GM12865 (cell line): ENCODE measurements at regions not wholly inside any gene's neighbourhood (a gene's known extent, or its start where the extent isn't known, plus 50 kb on each side); places are given as distances from the start of the nearest gene placed in this dataset.

Source experiments
- DNase-seq: peaks from one replicate; pipeline ENCODE4 v3.0.0; 2010; ENCODE audit warnings: low read depth
- H3K4me3 ChIP-seq: 2 replicates; pipeline ENCODE4 v1.5.1; 2011; ENCODE audit warnings: mild to moderate bottlenecking, low read depth, low read length, control low read depth
- CTCF ChIP-seq: IDR thresholded peaks from 2 replicates; pipeline ENCODE4 v1.5.1; 2011; ENCODE audit warnings: low read length, control low read depth, low read depth, inconsistent platforms; ENCODE audit not compliant: insufficient read depth; ENCODE audit errors: missing control alignments

GRCh38 chr7:16069998-16070397 lies 351.3 kb downstream of the CRPPA start:
- no peak for TF ChIP-seq CTCF
- H3K4me3 ChIP-seq, result no peak overlapping the region
- DNase-seq, result no peak

GRCh38 chr7:16068183-16068582 lies 353.2 kb downstream of the CRPPA start:
- no peak for DNase-seq
- TF ChIP-seq CTCF, result no peak
- no peak overlapping the region for H3K4me3 ChIP-seq

- no peak overlapping the region for H3K4me3 ChIP-seq
- DNase-seq, result no peak
- TF ChIP-seq CTCF, result no peak
These were observed 353.6 kb downstream of the CRPPA start for GRCh38 chr7:16067711-16068110.

- no peak overlapping the region for H3K4me3 ChIP-seq
- DNase-seq, result no peak
These were observed 354.4 kb downstream of the CRPPA start for GRCh38 chr7:16066805-16067459.

GRCh38 chr7:16065939-16066338 lies 355.4 kb downstream of the CRPPA start:
- no peak overlapping the region for H3K4me3 ChIP-seq
- DNase-seq, result no peak
- no peak for TF ChIP-seq CTCF

More at GRCh38 chr7:16066805-16067459, 354.4 kb downstream of the CRPPA start:
- TF ChIP-seq CTCF, result no peak

GRCh38 chr7:16063716-16064675 lies 357.3 kb downstream of the CRPPA start:
- no peak for TF ChIP-seq CTCF

More at GRCh38 chr7:16063716-16064675, 357.3 kb downstream of the CRPPA start:
- DNase-seq, result no peak
- no peak overlapping the region for H3K4me3 ChIP-seq
